ENCODE measurements at regions not wholly inside any gene's neighbourhood (a gene's known extent, or its start where the extent isn't known, plus 50 kb on each side); places are given as distances from the start of the nearest gene placed in this dataset.

DNA sequence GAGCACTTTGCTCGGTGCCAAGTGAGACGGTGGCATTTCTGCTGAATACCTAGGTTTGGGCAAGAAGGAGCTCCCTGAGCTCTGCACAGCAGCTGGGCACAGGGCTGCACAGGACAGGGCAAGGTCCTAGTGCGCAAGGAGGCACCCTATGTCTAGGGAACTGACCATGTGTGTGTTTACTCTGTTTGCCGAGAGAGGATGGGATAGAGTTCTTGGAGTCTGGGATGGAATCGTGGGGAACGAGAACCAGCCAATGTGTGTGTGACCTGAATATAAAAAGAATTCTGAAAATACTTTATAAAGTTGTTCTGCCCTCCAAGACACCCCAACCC, 179.5 kb upstream of the NECTIN1 start:
- POLR2A ChIA-PET (ENCODE audit: partially characterized antibody) = no interaction called here
- no peak overlapping the region for H3K4me3 ChIP-seq (ENCODE audit: low read length in 2 of 2)
- intact Hi-C loops (cut with micrococcal nuclease) = no loop called here

GRCh38 chr11:119907878-119908572, 179.0 kb upstream of the NECTIN1 start:
- Mint-ChIP-seq H3K27ac (no peak overlapping the region), H3K27me3 (peaks cover 4 to 17% of the 10 kb centered on the region in 2 donors), H3K4me1 (no peaks in the 10 kb centered on the region), H3K9me3 (no peaks in the 10 kb centered on the region), H3K36me3 (no peaks in the 10 kb centered on the region), H3K4me3 (no peak overlapping the region)
- intact Hi-C loops (cut with micrococcal nuclease) = no loop called here
- Histone ChIP-seq H3K36me3 (ENCODE audit: insufficient read depth, low read length) (no peaks in the 10 kb centered on the region), H3K4me3 (ENCODE audit: low read length in 2 of 2) (no peak overlapping the region), H3K9me3 (ENCODE audit: control insufficient read depth in 1 of 2, low read length in 2 of 2) (no peaks in the 10 kb centered on the region), H3K27ac (ENCODE audit: low read depth, low read length) (no peak overlapping the region), H3K27me3 (ENCODE audit: insufficient read depth, low read length) (no peaks in the 10 kb centered on the region), H3K4me1 (ENCODE audit: insufficient read depth, low read length) (no peaks in the 10 kb centered on the region)
- no peak for DNase-seq
- ChIA-PET POLR2A (ENCODE audit: partially characterized antibody) (no interaction called here), CTCF (ENCODE audit: partially characterized antibody) (no interaction called here)

More for the DNA sequence above, 179.5 kb upstream of the NECTIN1 start:
- Histone ChIP-seq H3K9me3 (ENCODE audit: control insufficient read depth in 1 of 2, low read length in 2 of 2) (no peaks in the 10 kb centered on the region), H3K27me3 (ENCODE audit: insufficient read depth, low read length) (no peaks in the 10 kb centered on the region), H3K4me1 (ENCODE audit: insufficient read depth, low read length) (no peaks in the 10 kb centered on the region), H3K36me3 (ENCODE audit: insufficient read depth, low read length) (no peaks in the 10 kb centered on the region), H3K27ac (ENCODE audit: low read depth, low read length) (no peak overlapping the region)
- DNase-seq = no peak
- Mint-ChIP-seq H3K9me3 (peaks cover 0 to 2% (median 0%) of the 10 kb centered on the region in 8 donors), H3K27ac (no peak overlapping the region), H3K27me3 (peaks cover 4 to 17% of the 10 kb centered on the region in 2 donors), H3K36me3 (no peaks in the 10 kb centered on the region), H3K4me1 (no peaks in the 10 kb centered on the region), H3K4me3 (no peak overlapping the region)
- CTCF ChIA-PET (ENCODE audit: partially characterized antibody) = no interaction called here

GRCh38 chr11:119907122-119907851, 178.3 kb upstream of the NECTIN1 start:
- DNase-seq = no peak
- no peak overlapping the region for H3K4me3 Mint-ChIP-seq

GRCh38 chr11:119906376-119906775, 177.4 kb upstream of the NECTIN1 start:
- no peaks in the 10 kb centered on the region for H3K9me3 ChIP-seq (ENCODE audit: control insufficient read depth in 1 of 2, low read length in 2 of 2)
- H3K4me1 ChIP-seq (ENCODE audit: insufficient read depth, low read length) = no peaks in the 10 kb centered on the region
- CTCF ChIA-PET (ENCODE audit: partially characterized antibody) = no interaction called here
- no peak for DNase-seq
- Mint-ChIP-seq H3K4me1 (no peaks in the 10 kb centered on the region), H3K4me3 (no peak overlapping the region), H3K27ac (no peak overlapping the region), H3K36me3 (no peaks in the 10 kb centered on the region), H3K9me3 (no peaks in the 10 kb centered on the region), H3K27me3 (peaks cover 5 to 17% of the 10 kb centered on the region in 2 donors)
- POLR2A ChIA-PET (ENCODE audit: partially characterized antibody) = no interaction called here
- H3K4me3 ChIP-seq (ENCODE audit: low read length in 2 of 2) = no peak overlapping the region
- intact Hi-C loops (cut with micrococcal nuclease) = no loop called here
- H3K27me3 ChIP-seq (ENCODE audit: insufficient read depth, low read length) = no peaks in the 10 kb centered on the region
- no peak overlapping the region for H3K27ac ChIP-seq (ENCODE audit: low read depth, low read length)
- H3K36me3 ChIP-seq (ENCODE audit: insufficient read depth, low read length) = no peaks in the 10 kb centered on the region

More at GRCh38 chr11:119907122-119907851, 178.3 kb upstream of the NECTIN1 start:
- no peaks in the 10 kb centered on the region for H3K4me1 ChIP-seq (ENCODE audit: insufficient read depth, low read length)
- H3K27me3 ChIP-seq (ENCODE audit: insufficient read depth, low read length) = no peaks in the 10 kb centered on the region
- peaks cover 5 to 17% of the 10 kb centered on the region in 2 donors for H3K27me3 Mint-ChIP-seq
- ChIA-PET CTCF (ENCODE audit: partially characterized antibody) (no interaction called here), POLR2A (ENCODE audit: partially characterized antibody) (no interaction called here)
- no peaks in the 10 kb centered on the region for H3K9me3 ChIP-seq (ENCODE audit: control insufficient read depth in 1 of 2, low read length in 2 of 2)
- no peak overlapping the region for H3K4me3 ChIP-seq (ENCODE audit: low read length in 2 of 2)
- H3K27ac Mint-ChIP-seq = no peak overlapping the region
- H3K36me3 Mint-ChIP-seq = no peaks in the 10 kb centered on the region
- no peaks in the 10 kb centered on the region for H3K4me1 Mint-ChIP-seq
- intact Hi-C loops (cut with micrococcal nuclease) = no loop called here
- H3K9me3 Mint-ChIP-seq = no peaks in the 10 kb centered on the region
- H3K27ac ChIP-seq (ENCODE audit: low read depth, low read length) = no peak overlapping the region
- H3K36me3 ChIP-seq (ENCODE audit: insufficient read depth, low read length) = no peaks in the 10 kb centered on the region

DNA sequence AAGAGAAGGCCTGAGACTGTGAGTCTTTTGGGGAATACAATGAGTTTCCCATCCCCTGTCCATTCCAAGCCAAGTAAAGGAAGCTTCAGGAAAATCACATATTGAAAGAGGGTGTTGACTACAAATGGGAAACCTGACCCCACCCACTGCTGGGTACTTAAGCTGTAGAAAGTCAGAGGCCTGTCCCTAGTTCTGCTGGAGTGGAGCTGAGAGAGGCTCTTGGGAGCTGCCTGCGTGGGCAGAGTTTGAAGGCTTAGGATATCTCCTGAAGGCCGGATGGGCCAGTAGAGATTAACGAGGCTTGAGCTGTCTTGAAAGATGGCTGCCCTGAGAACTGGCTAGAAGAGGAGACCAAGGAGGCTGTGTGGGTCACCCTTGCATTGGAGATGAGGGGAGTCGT, 176.2 kb upstream of the NECTIN1 start:
- Mint-ChIP-seq H3K4me1 (no peaks in the 10 kb centered on the region), H3K9me3 (no peaks in the 10 kb centered on the region), H3K27me3 (peaks cover 8 to 16% of the 10 kb centered on the region in 2 donors), H3K4me3 (no peak overlapping the region), H3K27ac (no peak overlapping the region), H3K36me3 (no peaks in the 10 kb centered on the region)
- Histone ChIP-seq H3K4me3 (ENCODE audit: low read length in 2 of 2) (no peak overlapping the region), H3K4me1 (ENCODE audit: insufficient read depth, low read length) (no peaks in the 10 kb centered on the region), H3K36me3 (ENCODE audit: insufficient read depth, low read length) (no peaks in the 10 kb centered on the region), H3K27me3 (ENCODE audit: insufficient read depth, low read length) (no peaks in the 10 kb centered on the region), H3K9me3 (ENCODE audit: control insufficient read depth in 1 of 2, low read length in 2 of 2) (no peaks in the 10 kb centered on the region), H3K27ac (ENCODE audit: low read depth, low read length) (no peak overlapping the region)
- intact Hi-C loops (cut with micrococcal nuclease) = no loop called here
- POLR2A ChIA-PET (ENCODE audit: partially characterized antibody) = no interaction called here
- CTCF ChIA-PET (ENCODE audit: partially characterized antibody) = no interaction called here
- no peak for DNase-seq

GRCh38 chr11:119904531-119905035, 175.6 kb upstream of the NECTIN1 start:
- Mint-ChIP-seq H3K36me3 (no peaks in the 10 kb centered on the region), H3K4me3 (no peak overlapping the region), H3K4me1 (no peaks in the 10 kb centered on the region), H3K27ac (no peak overlapping the region), H3K27me3 (peaks cover 8 to 15% of the 10 kb centered on the region in 2 donors), H3K9me3 (no peaks in the 10 kb centered on the region)
- no peak for DNase-seq
- POLR2A ChIA-PET (ENCODE audit: partially characterized antibody) = no interaction called here
- H3K4me1 ChIP-seq (ENCODE audit: insufficient read depth, low read length) = no peaks in the 10 kb centered on the region
- H3K27ac ChIP-seq (ENCODE audit: low read depth, low read length) = no peak overlapping the region
- H3K36me3 ChIP-seq (ENCODE audit: insufficient read depth, low read length) = no peaks in the 10 kb centered on the region
- CTCF ChIA-PET (ENCODE audit: partially characterized antibody) = no interaction called here
- no peak overlapping the region for H3K4me3 ChIP-seq (ENCODE audit: low read length in 2 of 2)
- H3K9me3 ChIP-seq (ENCODE audit: control insufficient read depth in 1 of 2, low read length in 2 of 2) = no peaks in the 10 kb centered on the region
- intact Hi-C loops (cut with micrococcal nuclease) = no loop called here
- no peaks in the 10 kb centered on the region for H3K27me3 ChIP-seq (ENCODE audit: insufficient read depth, low read length)

DNA sequence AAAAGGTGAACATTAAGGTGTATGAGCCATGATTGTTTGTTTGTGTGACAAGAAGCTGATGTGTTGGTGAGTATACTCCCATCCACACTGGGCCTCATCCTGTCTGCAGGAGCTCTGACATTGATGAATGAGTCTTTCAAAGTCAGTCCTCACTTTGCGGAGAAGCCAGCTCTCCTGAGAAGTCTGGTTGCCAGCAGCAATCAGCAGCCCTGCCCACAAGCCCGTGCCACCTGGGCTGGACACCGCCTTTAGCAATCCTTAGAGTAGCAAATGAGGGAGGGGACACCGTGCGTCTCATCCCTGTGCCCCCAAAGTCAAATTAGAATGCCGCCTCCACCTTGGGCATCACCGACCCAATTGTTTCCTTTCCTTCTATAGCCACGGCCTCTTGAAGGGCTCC, 174.8 kb upstream of the NECTIN1 start:
- peaks cover 8 to 9% of the 10 kb centered on the region in 2 donors for H3K27me3 Mint-ChIP-seq
- no peak overlapping the region for H3K27ac ChIP-seq (ENCODE audit: low read depth, low read length)
- POLR2A ChIA-PET (ENCODE audit: partially characterized antibody) = no interaction called here
- H3K4me3 Mint-ChIP-seq = no peak overlapping the region
- CTCF ChIA-PET (ENCODE audit: partially characterized antibody) = no interaction called here
- H3K4me1 ChIP-seq (ENCODE audit: insufficient read depth, low read length) = no peaks in the 10 kb centered on the region
- H3K4me3 ChIP-seq (ENCODE audit: low read length in 2 of 2) = no peak overlapping the region
- H3K27me3 ChIP-seq (ENCODE audit: insufficient read depth, low read length) = no peaks in the 10 kb centered on the region
- no peaks in the 10 kb centered on the region for H3K9me3 Mint-ChIP-seq
- H3K4me1 Mint-ChIP-seq = no peaks in the 10 kb centered on the region
- H3K36me3 ChIP-seq (ENCODE audit: insufficient read depth, low read length) = no peaks in the 10 kb centered on the region
- intact Hi-C loops (cut with micrococcal nuclease) = no loop called here
- H3K27ac Mint-ChIP-seq = no peak overlapping the region
- H3K36me3 Mint-ChIP-seq = no peaks in the 10 kb centered on the region
- no peak for DNase-seq
- no peaks in the 10 kb centered on the region for H3K9me3 ChIP-seq (ENCODE audit: control insufficient read depth in 1 of 2, low read length in 2 of 2)
